Activated T-helper 1 cell treated with Interleukin-2 at 50 U/mL for 16 hours (primary cell): ENCODE measurements at regions not wholly inside any gene's neighbourhood (a gene's known extent, or its start where the extent isn't known, plus 50 kb on each side); places are given as distances from the start of the nearest gene placed in this dataset.
"Not testable (repeated sequence)": the region's sequence is repeated elsewhere in the genome, so short reads cannot be mapped to it uniquely, and the experiment has no call there.

ENCODE experiments used
- DNase-seq: peaks from one replicate; pipeline ENCODE4 v3.0.0-alpha.2; 2020; ENCODE audit warnings: low read depth

DNA sequence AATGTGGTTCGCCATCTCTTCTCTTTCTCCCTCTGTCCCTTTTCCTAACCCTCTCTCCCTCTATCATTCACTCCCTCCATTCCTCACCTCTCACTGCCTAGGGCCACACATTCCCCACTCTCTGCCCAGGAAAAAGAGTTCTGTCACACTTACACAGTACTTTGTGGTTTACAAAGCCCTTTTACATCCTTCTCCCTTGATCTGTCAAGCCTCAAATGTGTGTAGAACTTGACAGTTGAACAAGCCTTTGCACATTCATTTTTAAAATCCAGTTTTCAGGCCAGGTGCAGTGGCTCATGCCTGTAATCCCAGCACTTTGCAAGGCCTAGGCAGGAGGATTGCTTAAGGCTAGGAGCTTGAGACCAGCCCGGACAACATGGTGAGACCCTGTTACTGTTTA lies 156.3 kb downstream of the VSIG4 start:
- DNase-seq: no peak

DNA sequence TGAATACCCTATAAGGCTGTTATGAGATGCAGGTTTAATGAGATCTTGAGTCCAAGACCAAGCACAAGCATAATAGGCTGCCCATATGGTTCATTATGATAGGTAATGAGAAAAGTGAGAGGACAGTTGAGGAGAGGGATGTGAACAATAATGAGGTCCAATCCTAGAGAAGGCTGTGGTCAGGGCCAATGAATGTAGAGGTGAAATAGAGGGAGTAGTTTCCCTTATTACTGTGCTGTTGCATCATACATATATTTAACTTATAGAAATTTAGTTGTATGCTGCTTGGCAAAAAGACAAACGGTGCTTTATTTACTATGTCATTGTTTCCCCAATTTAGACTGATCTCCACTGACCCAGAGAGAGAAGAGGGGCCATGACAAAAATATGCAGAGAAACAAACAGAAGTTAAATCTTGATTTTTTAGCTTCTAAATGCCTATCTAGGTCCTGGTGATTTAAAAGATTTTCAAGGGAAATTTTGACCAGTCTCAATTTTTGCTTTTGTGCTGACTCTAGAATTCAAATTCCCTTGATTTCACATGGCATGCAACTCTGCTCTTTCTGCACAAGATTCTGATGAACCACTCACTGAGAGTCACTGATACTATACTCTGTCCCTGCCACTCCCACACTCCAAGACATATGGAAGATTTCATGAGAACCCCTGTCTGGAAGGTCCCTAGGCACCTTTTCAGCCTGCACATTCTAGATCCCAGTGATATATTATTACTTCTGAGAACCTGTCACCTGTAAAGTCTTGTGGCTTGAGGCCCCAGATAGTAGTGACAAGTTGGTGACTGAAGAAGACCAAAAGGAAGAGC lies 159.7 kb downstream of the VSIG4 start:
- DNase-seq: no peak

DNA sequence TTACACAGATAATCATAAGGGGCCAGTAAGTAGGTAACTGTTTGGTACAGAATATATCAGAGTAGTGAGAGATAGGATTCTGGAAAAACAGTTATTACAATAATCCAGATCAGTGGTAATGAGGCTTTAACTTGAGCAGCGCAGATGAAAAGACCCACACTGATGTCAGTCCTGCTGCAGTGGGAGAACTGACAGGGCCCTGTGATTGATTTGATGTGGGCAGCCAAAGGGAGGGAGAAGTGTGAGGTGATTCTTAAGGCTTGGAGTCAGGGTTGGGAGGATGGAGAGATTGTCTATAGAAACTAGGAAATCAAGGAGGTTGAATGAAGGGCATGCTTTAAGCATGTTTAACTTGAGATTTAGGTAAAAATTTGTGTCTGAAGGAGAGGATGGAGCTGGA lies 161.4 kb downstream of the VSIG4 start:
- no peak for DNase-seq

DNA sequence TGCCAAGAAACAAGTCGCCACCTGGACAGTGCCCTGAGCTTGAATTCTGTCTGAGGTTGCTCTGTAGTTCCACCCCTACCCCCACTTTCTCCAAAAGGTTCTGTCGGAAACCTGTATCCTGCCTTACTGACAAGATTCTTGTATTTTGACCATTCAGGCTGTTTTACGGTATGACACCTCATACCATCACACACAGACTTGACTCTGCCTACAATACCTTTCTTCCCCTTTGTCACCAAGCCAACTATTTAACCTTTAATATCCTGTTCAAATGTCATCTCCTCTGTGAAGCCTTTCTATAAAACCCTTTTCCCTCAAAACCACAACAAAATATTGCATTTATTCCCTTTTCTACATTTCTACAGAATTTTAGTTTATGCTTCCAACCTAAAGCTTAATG lies 161.9 kb downstream of the VSIG4 start:
- no peak for DNase-seq

DNA sequence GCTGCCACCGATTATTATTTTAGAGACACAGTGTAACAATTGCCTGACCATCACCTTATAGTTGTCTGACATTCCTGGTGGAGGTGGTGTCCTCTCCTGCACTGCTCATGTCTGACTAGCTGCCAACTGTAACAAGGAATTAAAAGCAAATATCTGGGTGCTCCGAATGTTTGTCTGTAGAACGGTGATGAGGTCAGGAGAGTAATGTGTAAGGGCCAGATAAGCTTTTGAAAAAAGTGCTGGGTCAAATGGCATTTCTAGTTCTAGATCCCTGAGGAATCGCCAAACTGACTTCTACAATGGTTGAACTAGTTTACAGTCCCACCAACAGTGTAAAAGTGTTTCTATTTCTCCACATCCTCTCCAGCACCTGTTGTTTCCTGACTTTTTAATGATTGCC lies 164.3 kb downstream of the VSIG4 start:
- not testable (repeated sequence) for DNase-seq

DNA sequence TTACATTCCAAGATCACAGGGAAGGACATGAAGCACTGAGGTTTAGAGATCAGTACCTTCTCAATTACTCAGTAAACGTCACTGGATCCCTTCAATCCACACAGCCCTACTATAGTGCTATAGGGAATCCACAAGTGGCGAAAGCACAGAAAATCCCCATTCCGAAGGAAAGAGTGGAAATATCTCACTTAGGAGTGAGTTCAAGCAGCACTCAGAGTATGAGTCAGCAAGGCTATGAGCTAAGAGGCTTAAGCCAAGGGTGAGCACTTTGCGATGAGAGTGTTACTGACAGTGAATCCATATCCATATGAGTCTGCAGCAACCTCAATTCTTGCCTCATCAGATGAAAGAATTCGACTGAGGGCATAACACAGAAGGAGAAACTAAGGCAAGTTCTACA lies 165.1 kb downstream of the VSIG4 start:
- DNase-seq: no peak

DNA sequence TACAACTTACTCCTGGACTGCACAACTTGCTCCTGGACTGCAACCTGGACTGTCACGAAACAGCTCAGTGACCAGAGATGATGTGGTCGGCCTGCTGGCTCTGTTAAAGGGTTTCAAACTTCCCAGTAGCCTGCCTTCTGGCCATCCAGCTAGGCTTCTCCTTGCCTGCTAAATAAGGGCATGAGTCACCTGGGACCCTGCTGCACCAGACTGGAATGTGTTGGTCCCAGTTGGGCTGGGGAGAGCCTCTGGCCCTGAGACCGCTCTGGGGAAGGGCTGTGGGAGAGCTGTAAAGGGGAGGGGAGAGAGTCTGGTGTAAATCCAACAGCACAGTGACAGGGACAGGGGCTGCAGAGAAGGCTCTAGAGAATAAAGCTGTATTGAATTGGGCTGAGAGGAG lies 165.8 kb downstream of the VSIG4 start:
- no peak for DNase-seq

DNA sequence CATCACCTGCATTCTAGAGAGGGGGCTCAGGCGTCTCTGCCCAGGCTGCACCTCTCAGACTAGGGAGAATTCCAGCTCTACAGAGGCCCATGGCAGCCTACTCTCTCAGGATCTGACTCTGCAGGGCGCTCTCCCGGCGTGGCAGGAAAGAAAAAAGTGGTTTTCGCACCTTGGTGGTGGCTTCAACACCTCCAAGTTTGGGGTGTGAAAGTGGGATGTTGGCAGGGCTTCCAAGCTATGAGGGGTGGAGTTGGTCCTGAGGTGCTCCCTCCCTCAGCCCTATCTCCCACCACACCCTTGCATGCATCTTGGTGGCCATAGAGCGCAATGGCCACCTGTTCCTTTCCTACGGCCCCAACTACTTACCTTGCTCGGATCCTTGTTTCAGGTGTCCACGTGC lies 166.5 kb downstream of the VSIG4 start:
- DNase-seq: no peak

DNA sequence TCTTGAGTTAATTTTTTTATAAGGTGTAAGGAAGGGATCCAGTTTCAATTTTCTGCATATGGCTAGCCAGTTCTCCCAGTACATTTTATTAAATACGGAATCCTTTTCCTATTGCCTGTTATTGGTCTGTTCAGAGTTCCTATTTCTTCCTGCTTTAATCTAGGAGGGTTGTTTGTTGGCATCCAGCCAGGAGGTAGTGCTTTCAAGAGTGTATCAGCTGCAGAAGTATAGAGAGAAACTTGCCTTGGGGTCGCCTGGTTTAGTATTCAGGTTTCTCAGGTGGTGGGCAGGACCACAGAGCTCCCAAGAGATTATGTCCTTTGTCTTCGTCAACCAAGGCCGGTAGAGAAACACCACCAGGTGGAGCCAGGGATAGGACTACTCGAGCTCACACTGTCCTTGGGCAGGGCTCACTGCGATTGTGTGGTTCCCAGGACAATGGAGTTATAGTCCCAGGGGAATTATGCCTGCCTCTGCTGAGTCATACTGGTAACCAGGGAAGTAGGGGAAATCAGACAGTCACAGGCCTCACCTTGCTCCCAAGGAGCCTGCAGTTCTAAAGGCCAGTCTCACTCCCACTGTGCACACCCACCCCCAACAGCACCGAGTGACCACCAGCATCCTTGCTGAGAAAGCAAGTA lies 168.1 kb downstream of the VSIG4 start:
- DNase-seq: no peak

DNA sequence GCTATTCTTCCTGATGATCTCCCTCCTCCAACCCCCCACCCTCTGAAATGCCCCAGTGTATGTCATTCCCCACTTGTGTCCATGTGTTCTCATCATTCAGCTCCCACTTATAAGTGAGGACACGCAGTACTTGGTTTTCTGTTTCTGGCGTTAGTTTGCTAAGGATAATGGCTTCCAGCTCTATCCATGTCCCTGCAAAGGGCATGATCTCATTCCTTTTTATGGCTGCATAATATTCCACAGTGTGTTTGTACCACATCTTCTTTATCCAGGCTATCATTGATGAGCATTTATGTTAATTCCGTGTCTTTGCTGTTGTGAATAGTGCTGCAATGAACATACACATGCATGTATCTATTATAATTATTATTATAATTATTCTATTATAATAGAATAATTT lies 169.3 kb downstream of the VSIG4 start:
- DNase-seq: not testable (repeated sequence)

DNA sequence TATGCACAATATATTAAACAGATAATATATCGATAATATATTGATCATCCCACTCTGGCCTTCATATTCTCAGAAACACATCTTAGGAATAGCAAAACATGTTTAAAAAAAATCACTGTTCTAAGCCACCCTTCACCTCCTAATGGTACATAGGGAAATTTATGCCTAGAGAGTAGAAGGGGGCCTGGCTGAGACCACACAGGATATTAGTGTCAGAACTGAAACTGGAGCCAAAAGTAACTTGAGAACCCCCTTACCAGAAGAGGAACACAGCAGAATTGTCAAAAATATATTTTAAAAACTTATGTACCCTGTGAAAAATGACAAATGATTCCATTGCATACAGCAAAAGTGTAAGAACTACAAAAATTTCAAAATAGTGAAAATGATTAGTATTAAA lies 173.1 kb downstream of the VSIG4 start:
- no peak for DNase-seq

DNA sequence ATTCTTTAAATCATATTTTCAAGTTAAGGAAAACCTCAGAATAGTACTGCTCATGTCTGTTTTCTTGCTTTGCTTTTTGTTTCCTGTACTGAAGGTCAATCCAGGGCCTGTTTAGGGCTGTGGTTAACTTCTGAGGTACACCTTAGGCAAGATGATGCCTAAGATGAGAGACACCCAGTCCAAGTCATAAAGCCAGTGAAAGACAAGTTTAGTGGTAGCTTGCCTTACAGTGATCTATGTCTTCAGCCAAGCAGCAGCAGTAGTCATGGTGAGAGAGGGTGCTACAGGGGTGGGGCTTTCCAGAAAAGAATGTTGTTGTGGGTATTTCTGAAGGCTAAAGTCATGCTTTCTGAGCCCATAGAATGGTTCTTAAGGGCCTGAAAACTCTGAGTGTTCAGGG lies 173.7 kb downstream of the VSIG4 start:
- no peak for DNase-seq

DNA sequence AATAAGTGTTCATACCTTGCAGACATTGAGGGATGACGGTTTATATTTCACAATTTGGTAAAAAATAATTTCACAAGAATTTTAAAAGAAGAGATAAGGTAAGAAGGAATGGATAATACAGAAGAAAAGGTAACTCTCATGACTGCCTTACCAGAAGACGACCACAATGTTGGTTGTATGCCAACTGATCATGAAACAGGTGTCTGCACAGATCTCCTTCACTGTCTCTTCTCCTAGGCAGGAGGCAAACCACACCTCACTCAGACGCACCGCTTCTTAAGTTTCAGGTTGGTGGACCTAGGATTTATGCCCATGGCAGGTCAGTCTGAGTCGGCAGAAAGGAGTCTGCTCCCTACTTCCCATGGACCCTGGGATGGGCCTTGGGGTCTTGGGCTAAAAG lies 177.2 kb downstream of the VSIG4 start:
- DNase-seq: no peak

DNA sequence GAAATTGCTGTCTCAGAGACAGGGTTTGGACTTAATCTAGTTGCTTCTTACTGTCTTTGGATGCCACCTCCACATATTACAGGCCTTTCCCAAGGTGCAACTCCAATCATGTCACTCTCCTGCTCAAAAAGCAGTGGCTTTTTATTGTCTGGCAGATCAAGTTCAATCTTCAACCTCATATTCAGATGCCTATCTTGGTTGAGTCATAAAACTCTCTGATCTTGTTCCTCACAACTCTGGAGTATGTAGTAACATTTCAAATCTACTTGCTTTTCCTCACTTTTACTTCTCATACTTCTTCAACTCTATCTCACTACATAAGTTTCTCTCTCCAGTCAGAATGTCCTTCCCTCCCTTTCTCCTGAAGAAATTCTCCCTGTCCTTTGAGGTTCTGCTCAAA lies 180.6 kb downstream of the VSIG4 start:
- no peak for DNase-seq

DNA sequence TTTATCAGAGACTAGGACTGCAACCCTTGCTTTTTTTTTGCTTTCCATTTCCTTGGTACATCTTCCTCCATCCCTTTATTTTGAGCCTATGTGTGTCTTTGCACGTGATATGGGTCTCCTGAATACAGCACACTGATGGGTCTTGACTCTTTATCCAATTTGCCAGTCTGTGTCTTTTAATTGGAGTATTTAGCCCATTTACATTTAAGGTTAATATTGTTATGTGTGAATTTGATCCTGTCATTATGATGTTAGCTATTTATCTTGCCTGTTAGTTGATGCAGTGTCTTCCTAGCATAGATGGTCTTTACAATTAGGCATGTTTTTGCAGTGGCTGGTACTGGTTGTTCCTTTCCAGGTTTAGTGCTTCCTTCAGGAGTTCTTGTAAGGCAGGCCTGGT lies 185.4 kb downstream of the VSIG4 start:
- DNase-seq: not testable (repeated sequence)

DNA sequence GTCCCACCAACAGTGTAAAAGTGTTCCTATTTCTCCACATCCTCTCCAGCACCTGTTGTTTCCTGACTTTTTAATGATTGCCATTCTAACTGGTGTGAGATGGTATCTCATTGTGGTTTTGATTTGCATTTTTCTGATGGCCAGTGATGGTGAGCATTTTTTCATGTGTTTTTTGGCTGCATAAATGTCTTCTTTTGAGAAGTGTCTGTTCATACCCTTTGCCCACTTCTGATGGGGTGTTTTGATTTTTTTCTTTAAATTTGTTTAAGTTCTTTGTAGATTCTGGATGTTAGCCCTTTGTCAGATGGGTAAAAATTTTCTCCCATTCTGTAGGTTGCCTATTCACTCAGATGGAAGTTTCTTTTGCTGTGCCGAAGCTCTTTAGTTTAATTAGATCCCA lies 183.9 kb downstream of the MSN start:
- not testable (repeated sequence) for DNase-seq

DNA sequence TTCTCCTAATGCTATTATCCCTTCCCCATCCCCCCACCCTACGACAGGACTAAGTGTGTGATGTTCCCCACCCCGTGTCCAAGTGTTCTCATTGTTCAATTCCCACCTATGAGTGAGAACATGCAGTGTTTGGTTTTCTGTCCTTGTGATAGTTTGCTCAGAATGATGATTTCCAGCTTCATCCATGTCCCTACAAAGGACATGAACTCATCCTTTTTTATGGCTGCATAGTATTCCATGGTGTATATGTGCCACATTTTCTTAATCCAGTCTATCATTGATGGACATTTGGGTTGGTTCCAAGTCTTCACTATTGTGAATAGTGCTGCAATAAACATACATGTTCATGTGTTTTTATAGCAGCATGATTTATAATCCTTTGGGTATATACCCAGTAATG lies 183.4 kb downstream of the MSN start:
- not testable (repeated sequence) for DNase-seq

DNA sequence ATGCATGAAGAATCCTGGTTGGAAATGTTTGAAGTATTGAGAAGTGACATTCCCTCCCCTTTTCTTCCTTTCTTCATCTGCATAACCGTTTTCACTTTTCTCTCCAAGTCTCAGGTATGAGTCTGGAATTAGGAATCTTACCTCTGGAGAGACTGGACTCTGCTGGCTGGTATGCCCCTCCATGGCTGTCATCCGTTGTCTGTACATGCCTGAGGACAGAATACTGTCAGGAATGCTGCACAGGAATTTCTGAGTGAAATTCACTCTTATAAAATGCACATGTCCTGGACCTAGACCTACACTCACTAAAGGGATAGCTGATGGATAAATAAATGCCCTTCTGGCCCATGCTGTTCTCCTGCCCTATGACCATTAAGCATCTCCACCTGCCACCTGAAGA lies 179.5 kb downstream of the MSN start:
- DNase-seq: no peak

DNA sequence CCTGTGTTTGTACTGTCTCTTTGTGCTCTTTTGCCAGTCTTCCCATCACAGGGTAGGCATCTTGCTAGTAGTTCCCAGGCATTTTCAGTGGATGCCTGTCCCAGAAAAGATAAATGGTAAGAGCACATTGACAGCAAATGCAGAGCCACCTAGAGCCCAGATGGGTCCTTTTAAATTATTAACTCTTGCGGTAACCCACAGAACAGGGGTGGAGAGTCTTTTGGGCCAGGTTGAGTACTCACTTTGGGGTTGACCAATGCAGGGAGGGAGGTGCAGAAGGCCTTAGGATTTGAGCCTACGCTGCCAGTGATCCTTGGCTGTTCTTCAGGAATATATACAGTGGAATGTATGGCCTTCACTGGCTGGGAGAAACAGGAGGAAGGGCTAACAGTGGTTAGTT lies 173.8 kb downstream of the MSN start:
- DNase-seq: no peak

DNA sequence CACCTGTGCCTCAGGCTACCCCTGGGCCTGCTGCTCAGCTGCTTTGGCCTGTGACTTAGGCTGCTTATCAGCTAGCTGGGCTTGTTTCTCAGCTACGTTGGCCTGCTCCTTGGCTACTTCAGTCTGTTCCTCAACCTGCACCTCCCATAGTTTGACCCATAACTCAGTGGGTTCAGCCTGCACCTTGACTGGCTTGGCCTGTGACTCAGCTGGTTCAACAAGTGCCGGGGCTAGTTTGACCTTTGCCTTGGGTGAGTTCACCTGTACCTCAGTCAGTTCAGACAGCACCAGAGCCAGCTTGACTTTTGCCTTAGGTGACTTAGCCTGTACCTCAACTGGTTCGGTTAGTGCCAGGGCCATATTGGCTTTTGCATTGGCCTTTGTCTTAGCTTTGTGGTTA lies 171.2 kb downstream of the MSN start:
- no peak for DNase-seq

DNA sequence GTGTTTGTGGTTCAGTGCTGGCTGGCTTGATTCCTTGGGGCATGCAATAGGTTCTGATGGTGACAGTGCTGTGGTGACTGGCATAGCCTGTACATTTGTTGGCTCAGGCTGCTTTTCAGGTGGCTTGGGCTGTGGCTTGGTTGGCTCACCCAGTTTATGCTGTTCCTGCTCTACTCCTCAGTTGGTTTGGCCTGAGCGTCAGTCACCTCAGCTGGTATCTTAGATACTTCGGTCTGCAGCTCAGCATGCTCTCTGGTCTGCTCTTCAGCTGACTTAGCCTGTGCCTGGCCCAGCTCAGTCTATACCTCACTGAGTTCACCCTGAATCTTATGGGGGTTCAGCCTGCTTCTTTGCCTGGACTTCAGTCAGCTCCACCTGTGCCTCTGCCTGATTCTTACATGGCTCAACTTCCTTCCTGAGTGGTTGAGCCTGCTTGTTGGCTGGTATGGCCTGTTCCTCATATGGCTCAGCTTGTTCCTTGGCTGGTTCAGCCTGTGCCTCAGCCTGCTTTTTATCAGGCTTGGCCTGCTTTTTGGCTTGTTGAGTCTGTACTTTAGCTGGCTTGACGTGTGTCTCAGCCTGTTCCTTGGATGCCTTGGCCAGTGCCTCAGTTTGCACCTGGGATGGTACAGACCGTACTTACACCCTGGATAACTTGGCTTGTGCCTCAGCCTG lies 170.6 kb downstream of the MSN start:
- DNase-seq: no peak

DNA sequence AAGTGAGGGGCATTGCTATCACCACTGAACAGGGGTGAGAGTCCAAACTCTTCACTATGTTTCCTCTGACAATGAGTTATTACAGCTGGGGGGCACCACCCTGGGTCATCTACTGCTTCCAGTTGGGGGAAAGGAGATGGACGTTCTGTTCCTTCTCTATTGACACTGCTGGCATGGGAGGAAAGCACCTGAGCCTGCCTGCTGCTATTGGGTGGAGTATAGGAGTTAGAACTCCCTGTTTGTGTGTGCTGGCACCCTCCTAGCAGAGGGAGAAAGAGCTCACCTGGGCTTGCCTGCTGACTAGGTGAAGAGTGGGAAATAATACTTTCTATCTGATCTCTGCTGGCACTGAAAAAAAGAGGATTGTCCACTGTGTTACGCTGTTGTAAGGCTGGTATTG lies 163.8 kb downstream of the MSN start:
- DNase-seq: no peak

DNA sequence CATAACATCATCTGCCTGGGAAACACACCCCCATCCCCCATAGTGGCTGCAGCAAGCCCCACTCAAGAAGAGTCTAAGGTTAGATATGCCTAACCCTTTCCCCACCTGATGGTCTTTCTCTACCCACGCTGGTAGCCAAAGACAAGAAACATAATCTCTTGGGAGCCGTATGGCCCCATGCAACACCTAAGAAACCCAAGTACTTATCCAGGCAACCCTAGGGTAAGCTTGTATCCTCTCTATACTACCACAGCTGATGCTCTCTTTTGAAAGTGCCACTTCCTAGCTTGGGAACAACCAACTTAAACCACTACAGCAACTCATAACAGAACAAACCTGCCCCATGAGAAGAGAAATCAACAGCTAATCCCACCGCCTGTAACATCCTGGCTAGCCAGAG lies 161.1 kb downstream of the MSN start:
- DNase-seq: no peak
